ENCODE measurements at regions not wholly inside any gene's neighbourhood (a gene's known extent, or its start where the extent isn't known, plus 50 kb on each side); places are given as distances from the start of the nearest gene placed in this dataset.

DNA sequence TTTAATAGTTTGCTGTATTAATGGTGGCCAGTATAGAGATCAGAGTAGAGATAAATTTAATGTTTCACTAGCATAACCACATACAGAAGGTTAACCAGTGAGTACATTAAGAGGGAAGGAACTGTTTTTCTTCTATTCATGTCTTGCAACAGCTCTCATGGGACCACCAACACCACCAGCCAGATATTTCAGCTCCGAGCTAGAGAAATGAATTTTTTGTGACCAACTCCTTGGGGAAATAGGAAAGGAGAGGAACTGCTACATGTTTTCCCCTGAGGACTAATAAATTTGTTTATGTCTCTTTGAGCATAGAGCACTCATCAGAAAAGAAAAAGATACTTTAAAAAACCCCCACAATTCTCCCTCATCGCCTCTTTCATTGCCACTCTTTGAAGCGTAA is 247.5 kb downstream of the MBNL1 start:
- no peak for DNase-seq

DNA sequence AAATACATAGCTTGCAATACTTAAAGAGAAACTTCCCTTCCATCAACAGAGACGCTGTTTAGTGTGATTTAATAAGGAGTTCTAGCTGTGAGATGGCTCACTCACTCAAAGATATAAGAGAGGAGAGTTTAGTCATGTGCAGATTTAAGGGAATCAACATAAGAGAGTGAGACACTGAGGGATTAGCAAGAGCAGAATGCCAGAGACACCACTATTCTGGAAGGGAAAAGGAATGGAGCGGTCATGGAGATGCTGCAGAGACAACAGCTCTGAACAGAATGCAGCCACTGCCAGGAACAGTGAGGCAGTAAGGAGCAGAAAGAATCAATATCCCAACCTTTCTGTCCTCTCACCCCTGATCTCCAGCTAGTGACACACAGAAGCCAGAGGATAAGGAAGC is 248.8 kb downstream of the MBNL1 start:
- no peak for DNase-seq

DNA sequence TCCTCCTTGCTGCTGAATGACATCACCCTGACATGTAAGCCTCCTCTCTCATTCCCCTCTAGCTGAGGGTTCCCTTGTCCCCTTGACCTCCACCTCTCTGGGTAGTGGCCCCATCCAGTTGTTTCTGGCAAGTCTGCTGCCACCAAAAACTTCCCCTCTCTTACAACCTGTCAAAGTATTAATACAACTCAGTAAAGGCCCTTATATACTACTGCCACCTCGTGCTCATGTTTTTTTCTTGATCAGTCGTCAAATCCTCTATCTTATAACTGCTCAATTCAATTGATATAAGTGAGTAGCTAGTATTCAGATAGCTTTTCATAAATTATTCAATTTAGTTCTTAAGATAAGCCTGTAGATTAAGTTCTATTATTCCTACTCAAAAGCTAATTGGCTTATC is 249.6 kb downstream of the MBNL1 start:
- no peak for DNase-seq

DNA sequence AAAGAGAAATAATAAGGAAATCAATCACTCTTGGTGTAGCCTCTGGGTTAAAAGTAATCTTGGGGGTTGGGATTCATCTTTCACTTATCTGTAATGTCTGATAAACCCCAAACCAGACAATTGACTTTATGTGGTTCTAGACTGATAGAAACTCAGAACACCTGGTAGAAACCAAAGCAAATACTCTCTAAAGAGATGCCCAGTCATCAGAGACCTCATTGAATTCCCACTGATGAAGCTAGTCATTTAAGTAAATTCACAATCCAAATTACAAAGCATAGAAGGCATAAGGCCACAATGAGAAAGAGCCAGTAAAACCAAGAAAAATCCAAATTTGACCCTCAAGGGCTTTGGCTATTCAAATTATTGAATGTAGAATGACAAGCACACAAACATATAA is 250.6 kb downstream of the MBNL1 start:
- no peak for DNase-seq

DNA sequence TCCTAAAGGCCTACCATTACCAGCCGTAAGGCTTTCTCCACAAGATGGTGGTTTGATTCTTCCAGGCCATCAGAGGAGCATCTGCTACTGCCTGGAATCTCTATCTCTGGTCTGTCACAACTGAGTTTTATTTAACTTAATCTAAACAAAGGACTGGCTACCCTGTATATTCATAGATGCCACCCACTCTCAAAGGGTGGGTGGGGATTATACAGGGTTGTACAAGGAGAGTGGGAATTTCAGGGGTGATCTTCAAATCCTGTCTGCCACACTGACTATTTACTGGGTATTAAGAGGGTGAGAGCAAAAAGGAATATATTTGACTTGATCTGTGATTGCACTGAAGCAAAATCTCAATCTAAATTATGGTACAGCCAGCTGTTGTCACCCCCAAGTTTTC is 253.3 kb downstream of the MBNL1 start:
- no peak for DNase-seq

DNA sequence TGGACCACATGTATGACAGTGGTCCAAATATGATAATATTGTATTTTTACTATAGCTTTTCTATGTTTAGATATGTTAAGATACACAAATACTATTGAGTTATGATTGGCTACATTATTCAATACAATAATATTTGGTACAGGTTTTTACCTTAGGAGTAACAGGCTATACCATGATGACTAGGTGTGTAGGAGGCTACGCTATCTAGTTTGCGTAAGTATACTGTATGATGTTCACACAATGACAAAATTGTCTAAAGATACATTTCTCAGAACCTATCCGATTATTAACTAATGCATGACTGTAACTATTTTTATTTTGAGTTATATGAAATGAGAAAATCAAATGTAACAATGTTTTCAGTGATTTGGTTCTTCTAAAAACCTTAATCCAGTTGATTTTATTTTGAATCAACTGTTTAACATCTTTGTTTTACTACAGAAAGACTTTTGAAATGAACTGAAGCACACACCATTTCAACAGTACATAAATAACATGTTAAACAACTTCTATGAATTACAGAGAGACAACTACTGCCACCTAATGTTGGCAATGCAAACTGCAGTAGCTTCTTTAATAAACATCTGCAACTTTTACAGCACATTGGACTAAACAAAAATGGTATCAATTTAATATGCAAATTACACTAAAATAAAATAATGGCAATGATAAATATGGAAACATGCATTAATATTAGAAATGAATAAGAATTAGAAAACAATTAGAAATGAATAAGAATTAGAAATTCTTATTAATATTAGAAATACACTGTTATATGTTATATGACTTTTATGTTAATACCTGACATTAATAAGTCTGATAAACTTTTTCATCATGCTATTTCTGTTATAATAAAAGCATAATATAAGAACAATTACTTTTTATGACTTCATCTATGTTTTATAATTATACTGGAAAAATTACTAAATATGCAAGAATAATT is 255.7 kb downstream of the MBNL1 start:
- peak; percentile 20 for DNase-seq

DNA sequence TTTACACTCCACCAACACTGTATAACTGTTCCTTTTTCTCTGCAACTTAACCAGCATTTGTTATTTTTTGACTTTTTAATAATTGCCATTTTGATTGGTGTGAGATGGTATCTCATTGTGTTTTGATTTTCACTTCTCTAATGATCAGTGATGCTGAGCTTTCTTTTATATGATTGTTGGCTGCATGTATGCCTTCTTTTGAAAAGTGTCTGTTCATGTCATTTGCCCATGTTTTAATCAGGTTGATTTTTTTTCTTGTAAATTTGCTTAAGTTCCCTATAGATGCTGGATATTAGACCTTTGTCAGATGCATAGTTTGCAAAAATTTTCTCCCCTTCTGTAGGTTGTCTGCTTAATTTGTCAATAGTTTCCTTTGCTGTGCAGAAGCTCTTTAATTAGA is 263.0 kb downstream of the MBNL1 start:
- DNase-seq, result no peak

DNA sequence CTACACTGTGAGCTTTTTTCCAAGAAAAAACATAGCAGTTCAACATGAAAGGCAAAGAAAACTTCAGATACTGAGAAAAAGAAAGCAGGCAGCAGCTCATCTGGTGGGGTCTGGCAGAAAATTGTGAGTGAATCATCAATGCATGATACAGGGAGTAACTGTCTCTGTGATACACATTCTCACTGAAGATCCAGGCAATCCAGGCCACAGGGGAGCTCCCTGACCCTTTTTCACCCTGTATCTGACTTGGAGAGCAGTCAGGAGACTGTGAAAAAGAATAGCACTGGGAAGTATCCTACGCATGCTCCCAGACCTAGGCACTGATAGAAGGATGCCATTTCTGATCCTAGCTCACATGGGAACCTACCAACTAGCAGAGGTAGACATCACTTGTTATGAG is 269.8 kb downstream of the MBNL1 start:
- DNase-seq, result no peak

DNA sequence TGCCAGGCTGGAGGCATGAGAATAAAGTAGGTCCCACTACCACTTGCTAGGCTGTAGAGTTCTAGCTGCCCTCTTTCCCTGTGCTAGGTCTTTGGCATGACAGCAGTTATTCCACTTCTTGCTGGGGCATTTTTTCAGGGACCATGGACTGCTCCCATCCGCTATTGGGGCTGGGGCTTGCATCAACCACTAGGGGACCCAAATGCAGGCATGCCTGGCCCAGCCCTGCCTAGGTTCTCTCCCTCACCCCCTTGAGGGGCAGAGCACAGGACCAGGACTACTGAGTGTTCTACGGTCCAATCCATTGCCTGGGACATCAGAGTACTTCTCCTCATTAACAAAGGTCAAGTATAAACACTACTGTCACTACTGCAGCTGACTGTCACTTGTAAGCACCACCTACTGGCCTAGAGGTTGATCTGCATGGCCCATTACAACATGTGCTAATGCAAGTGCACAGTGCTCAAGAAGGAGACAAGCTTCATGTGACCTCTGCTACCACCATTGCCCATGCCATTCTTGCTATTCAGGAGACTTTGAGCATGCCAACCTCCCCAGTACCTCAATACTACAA is 270.5 kb downstream of the MBNL1 start:
- no peak for DNase-seq

DNA sequence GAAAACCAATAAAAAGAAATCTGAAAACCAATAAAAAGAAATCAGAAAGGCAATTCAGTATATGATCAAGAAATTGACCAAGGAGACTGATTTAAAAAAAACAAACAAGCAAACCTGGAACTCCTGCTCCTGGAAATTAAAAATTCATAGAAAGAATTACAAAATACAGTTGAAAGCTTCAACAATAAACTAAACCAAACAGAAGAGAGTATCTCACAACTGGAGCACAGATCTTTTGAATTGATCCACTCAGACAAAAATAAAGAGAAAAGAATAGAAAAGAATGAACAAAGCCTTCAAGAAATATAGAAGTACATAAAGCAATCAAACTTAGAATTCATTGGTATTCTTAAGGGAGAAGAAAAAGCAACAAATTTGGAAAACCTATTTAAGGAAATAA is 271.4 kb downstream of the MBNL1 start:
- no peak for DNase-seq

DNA sequence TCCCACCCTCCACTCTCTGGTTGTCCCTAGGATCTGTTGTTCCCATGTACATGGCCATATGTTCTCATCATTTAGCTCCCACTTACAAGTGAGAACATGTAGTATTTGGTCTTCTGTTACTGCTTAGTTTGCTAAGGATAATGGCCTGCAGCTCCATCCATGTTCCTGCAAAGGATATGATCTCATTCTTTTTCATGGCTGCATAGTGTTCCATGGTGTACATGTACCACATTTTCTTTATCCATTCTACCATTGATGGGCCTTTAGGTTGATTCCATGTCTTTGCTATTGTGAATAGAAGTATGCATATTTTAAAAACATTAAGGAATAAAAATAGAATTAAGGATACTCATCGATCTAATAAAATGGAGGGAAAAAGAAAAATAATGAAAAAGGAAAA is 278.4 kb downstream of the MBNL1 start:
- DNase-seq, result no peak

DNA sequence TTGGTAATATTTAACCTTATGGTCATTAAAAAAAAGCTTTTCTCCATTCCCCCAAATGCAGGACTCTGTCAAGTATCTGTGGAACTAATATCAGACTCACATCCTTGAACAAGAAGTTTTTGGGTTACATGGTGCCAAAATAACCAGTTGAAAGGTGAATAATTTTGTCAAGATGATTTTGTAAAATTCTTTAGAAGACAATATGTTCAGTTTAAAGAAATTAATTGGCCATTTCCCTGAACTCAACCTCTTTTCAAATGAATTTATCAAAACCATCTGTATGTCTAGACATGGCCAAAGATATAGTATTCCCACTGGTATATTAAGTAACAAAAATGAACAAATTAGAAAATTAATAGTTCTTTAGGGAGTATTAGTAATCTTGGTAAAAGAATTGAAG is 280.5 kb downstream of the MBNL1 start:
- DNase-seq, result no peak

DNA sequence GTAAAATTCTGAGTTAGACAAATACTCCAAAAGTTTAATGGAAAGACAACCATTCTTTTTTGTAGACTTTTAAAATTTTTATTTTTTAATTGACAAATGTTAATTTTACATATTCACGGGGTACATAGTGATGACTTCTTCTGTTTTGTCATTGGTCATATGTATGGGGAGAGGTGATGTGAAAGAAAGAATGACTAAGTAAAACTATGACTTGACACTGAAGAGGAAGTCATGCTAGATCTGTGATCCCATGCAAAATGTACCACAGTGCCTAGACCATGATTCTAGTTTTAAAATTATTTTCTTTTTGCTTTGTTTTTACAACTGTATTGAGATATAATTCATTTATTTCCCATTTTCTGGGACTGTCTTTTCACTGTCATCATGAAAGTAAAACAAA is 281.6 kb downstream of the MBNL1 start:
- DNase-seq, result no peak

DNA sequence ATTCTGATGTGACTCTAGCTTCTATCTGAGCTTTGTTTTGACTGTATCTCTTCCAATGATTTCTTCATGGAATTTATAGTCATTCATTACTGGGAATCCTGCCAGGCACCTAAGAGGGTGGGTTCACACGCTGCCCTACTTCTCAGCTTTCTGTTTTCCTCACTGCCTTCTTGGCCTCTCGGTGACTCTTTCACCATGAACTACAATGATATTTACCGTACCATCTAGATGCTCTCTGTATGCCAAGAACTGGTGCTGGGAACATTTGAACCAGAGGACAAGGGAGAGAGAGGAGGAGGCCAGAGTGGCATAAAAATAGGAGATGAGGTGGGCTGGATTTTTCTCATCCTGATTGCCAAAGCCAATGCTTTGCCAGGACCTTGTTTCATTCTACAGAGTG is 280.0 kb upstream of the P2RY1 start:
- no peak for DNase-seq

DNA sequence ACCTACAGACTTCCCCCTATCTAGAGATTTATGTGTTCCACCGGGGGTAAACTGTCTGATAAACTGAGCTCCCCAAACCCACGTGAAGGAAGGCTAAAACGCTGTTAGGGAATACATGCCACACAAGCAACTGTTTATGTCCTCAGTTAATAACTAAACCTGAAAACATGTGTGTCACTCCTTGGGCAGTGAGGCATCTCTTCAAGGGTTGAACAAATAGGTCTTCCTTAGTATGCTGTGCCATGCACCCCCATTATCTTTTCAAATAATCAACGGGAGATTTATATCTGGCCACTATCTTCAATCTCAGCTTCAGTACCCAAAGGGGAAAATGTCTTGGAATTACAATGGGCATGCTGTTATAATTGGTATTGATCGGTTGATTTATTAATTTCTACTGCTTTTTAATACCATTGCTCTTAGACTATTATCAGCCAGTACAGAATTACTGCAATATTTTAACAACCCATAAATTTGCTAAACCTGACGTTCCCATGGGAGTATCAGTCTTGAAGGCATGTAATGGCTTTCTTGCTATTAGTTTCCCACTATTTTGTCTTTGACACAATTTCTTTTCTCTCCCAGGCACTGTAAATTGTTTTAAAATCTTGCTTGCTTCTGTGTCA is 279.2 kb upstream of the P2RY1 start:
- DNase-seq, result no peak

DNA sequence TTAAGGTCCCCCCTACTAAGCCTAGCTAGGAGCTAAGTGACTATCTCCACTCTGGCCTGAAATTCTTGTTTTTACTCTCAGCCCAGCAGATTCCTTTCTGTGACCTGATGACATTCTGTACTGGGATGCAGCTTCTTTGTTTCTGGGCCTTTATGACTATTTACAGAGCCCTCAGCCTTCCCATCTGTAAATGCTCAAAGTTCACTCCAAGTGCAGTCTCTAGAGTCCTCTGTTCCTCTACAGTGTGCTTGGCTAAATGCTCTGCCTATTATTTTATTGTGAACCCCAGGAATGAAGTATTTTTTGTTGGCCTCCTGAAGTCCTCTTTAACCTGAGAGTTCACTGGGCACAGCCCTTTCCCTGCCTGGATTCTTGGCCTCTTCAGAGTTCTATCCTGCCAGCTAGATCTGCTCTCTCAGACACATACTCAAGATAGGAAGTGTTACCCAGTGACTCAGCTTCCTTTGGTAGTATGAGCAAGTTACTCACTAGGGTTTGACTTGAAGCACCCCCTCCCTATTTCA is 278.1 kb upstream of the P2RY1 start:
- DNase-seq, result no peak

DNA sequence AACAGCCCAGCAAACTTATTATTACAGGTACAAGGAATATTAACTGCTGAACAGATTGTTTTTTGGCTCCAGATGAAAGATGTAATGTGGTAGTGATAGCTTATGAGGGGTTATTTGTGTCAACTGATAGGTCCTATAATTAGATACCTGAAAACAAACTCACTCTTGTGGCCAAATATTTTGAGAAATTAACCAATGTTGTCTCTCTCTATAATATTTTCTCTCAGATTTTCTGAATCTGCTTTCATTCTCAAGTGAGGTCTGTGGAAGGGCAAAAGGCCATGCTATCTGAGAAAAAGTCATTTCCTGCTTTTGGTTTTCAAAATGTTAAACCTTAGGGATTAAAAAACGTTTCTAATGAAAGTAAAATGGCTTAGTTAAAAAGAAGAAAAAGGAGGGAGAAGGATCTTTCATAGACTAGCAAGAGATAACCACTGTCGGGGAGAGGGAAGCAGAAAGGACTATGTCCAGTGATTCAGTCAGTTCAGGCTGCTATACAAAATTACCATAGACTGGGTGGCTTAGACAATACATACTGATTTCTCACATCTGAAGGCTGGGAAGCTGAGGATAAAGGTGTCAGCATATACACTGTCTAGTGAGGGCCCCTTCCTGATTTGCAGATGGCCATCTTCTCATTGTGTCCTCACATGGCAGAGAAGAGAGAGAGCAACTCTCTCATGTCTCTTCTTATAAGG is 277.5 kb upstream of the P2RY1 start:
- DNase-seq, result no peak

DNA sequence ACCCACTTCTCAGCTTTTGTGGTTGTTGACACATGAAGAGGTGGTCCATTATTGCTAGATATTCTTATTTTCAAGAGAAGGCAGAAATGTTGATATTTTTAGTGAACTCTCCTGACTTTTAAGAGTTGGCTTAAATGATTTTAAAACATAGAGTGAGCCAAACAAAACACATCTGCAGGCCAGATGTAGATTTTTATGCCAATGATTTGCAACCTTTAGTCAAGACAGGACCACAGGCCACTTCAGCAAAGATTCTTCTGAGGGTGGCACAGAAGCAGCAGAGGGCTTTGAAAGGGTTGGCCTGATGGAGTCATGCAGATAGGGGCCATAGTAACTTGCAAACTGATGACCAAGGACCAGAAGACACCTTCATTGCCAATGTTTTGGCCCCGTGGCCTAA is 276.5 kb upstream of the P2RY1 start:
- DNase-seq, result no peak

DNA sequence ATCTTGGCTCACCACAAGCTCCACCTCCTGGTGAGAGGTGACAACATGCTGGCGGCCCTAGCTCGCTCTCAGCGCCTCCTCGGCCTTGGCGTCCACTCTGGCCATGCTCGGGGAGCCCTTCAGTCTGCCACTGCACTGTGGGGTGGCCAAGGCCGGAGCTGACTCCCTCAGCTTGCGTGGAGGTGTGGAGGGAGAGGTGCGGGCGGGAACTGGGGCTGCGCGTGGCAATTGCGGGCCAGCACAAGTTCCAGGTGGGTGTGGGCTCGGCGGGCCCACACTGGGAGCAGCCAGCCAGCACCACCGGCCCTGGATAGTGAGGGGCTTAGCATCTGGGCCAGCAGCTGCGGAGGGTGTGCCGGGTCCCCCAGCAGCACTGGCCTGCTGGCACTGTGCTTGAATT is 275.7 kb upstream of the P2RY1 start:
- no peak for DNase-seq

DNA sequence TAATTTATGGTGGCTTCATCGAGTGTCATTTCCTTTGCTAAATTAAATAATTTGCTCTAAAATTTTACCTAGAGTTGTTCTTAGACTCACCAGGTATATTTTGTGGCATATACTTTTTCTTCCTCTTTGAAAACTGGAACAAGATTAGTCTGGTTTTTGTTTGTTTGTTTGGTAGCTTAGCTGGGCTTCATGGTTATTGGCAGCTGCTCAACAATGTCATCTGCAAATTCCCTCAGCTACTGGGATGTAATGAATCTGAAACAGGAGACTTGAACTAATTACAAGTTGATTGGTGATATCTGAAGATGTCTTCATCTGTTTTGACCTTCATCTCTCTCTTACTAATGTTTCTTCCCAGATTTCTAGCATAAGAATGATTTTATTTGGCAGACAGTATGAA is 270.5 kb upstream of the P2RY1 start:
- DNase-seq, result no peak

DNA sequence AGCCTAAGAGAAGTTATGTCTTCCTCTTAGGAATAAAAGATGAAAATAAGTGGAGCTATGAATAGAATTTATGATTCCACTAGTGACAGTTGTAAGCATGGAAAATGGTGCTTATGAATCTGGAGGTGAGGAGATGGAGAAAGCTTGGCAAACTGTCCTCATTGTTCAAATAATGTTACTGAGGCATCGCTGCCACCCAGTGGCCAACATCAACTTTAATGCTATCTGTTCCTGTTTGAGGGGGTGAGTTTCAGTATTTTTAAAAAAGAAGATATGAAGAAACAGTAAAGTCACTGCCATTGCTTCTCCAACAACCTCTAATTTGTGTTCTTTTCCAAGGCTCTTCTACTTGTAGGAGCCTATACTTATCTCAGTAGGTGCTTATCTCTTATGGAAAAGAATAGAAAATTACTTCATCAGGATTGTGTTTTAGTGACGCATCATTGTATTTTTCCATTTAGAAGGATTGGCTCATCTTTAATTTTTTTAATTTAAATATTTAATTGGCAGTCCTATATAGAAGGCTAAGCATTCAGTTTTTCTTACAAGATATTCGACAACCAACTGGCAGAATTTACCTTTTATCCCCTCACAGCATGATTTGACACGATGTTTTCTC is 260.4 kb upstream of the P2RY1 start:
- DNase-seq, result peak; percentile 34

DNA sequence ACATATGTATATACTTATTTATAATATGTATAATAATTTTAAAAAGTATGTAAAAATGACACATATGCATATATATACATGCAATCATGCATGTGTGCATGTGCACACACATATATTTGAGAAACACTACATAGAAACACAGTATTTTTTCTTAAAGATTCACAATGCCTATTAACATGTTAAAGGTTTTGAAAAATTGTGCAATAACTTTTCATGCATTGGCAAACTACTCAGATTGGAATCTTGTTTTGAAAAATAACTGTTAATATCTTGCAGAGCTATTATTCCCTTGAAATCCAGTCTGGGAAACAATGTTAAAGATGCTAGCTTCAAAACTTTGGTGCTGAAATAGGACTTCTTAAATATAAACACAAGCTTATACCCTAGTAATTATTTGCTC is 256.2 kb upstream of the P2RY1 start:
- DNase-seq, result no peak

DNA sequence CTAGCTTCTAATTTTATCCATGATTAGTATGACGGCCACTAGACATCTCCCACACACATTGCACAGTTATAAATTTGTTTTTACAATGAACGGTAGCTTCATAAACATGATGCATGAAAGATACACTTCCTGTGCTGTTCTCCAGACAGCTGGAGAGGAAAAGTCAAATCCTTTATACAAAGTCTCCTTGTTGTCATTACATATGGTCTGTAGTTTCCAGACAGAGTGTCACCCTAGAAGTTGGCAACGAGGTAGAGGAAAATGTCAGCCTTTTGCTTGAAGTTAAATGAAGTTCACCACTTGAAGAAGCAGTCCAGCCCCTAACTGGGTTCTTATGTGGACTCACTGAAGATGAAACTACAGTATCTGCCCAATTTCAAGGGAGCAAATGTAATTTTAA is 253.0 kb upstream of the P2RY1 start:
- DNase-seq, result no peak

Data from amniotic stem cell (primary cell).